SK-N-SH (cell line): ENCODE measurements at regions not wholly inside any gene's neighbourhood (a gene's known extent, or its start where the extent isn't known, plus 50 kb on each side); places are given as distances from the start of the nearest gene placed in this dataset.

Experiments
- CHD2 ChIP-seq: fragments of 150-350 bp; IDR thresholded peaks from 2 replicates; pipeline ENCODE4 v1.6.1; 2018; ENCODE audit warnings: low read length; ENCODE audit not compliant: partially characterized antibody
- CTCF ChIP-seq: fragments of 200-600 bp; sonication (generic); IDR thresholded peaks from 2 replicates; pipeline ENCODE4 v1.6.1; 2017; ENCODE audit warnings: antibody characterized with exemption, mild to moderate bottlenecking, moderate library complexity
- EP300 ChIP-seq, 2 experiments: IDR thresholded peaks; 2 replicates each; pipeline versions ENCODE4 v1.4.0 to v1.6.1; 2012; ENCODE audit warnings: borderline replicate concordance in 1 of 2, low read depth in 1 of 2, low read length in 1 of 2
- MAX ChIP-seq: IDR thresholded peaks from 2 replicates; pipeline ENCODE4 v1.4.0; 2012; ENCODE audit warnings: low read depth
- MXI1 ChIP-seq: IDR thresholded peaks from 2 replicates; pipeline ENCODE4 v1.6.1; 2012; ENCODE audit warnings: mild to moderate bottlenecking, low read depth, low read length, improper control_type of control experiment
- POLR2AphosphoS5 ChIP-seq: IDR thresholded peaks from 2 replicates; pipeline ENCODE4 v1.6.1; 2012; ENCODE audit warnings: low read depth, low read length
- RCOR1 ChIP-seq: fragments of 150-350 bp; IDR thresholded peaks from 2 replicates; pipeline ENCODE4 v1.6.1; 2017; ENCODE audit warnings: antibody characterized with exemption, low read length
- TAF1 ChIP-seq: IDR thresholded peaks from 2 replicates; pipeline ENCODE4 v1.6.1; 2012; ENCODE audit warnings: low read depth, mild to moderate bottlenecking, low read length, moderate library complexity, borderline replicate concordance
- ZBTB33 ChIP-seq: IDR thresholded peaks from 2 replicates; pipeline ENCODE4 v1.4.0; 2012; ENCODE audit warnings: low read depth, borderline replicate concordance
- TF ChIP-seq, protein P1 (sequence below): IDR thresholded peaks from 2 replicates; pipeline ENCODE4 v1.6.1; 2012; ENCODE audit warnings: mild to moderate bottlenecking, low read depth, low read length, moderate library complexity

DNA sequence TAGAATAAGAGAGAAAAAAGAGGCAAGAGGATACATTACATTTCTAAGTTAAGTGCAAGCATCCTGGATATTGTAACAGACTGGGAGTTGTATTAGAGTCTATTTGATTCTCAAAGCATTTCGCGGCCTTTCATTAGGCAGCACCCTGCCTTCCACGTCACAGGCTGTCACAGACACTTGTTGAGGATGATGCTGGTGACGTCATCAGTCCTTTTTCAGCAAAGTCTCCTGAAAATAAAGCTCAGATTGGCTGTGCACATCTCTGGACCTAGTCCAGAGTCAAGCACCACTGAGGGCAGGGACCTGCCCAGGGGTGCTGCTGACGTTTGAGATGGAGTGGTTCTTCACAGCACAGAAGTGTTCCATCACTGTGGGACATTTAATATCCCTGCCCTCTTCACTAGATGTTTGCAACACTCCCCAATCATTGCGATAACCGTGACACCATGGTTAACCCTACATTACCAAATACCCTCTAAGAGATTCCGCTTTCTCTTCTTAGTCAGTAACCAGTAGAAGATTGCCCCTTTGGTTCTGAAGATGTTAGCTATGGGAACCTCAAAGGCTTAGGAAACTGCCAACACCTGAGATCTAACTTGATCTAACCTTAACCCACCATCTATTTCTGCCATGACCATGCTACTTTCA, 72.7 kb upstream of the F3 start:
- no peak for TF ChIP-seq RCOR1
- no peak for TF ChIP-seq MXI1
- TF ChIP-seq CTCF, result no peak
- TF ChIP-seq TAF1, result no peak
- no peak for TF ChIP-seq ZBTB33
- TF ChIP-seq CHD2, result no peak
- no peak for TF ChIP-seq POLR2AphosphoS5
- no peak for TF ChIP-seq MAX
- TF ChIP-seq, protein P1, sequence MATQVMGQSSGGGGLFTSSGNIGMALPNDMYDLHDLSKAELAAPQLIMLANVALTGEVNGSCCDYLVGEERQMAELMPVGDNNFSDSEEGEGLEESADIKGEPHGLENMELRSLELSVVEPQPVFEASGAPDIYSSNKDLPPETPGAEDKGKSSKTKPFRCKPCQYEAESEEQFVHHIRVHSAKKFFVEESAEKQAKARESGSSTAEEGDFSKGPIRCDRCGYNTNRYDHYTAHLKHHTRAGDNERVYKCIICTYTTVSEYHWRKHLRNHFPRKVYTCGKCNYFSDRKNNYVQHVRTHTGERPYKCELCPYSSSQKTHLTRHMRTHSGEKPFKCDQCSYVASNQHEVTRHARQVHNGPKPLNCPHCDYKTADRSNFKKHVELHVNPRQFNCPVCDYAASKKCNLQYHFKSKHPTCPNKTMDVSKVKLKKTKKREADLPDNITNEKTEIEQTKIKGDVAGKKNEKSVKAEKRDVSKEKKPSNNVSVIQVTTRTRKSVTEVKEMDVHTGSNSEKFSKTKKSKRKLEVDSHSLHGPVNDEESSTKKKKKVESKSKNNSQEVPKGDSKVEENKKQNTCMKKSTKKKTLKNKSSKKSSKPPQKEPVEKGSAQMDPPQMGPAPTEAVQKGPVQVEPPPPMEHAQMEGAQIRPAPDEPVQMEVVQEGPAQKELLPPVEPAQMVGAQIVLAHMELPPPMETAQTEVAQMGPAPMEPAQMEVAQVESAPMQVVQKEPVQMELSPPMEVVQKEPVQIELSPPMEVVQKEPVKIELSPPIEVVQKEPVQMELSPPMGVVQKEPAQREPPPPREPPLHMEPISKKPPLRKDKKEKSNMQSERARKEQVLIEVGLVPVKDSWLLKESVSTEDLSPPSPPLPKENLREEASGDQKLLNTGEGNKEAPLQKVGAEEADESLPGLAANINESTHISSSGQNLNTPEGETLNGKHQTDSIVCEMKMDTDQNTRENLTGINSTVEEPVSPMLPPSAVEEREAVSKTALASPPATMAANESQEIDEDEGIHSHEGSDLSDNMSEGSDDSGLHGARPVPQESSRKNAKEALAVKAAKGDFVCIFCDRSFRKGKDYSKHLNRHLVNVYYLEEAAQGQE, result no peak
- no peak for TF ChIP-seq EP300 (IDR thresholded peaks at IDR 0.05; ENCODE audit: borderline replicate concordance in 1 of 2, low read depth in 1 of 2, low read length in 1 of 2)
